ENCODE measurements at regions not wholly inside any gene's neighbourhood (a gene's known extent, or its start where the extent isn't known, plus 50 kb on each side); places are given as distances from the start of the nearest gene placed in this dataset.

DNA sequence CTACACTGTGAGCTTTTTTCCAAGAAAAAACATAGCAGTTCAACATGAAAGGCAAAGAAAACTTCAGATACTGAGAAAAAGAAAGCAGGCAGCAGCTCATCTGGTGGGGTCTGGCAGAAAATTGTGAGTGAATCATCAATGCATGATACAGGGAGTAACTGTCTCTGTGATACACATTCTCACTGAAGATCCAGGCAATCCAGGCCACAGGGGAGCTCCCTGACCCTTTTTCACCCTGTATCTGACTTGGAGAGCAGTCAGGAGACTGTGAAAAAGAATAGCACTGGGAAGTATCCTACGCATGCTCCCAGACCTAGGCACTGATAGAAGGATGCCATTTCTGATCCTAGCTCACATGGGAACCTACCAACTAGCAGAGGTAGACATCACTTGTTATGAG, 269.8 kb downstream of the MBNL1 start:
- no peak for TF ChIP-seq GATA1 (IDR thresholded peaks at IDR 0.05; ENCODE audit: low read depth, low read length)
- no peak for TF ChIP-seq POLR2A (IDR thresholded peaks at IDR 0.05; ENCODE audit: low read length)

Measured in erythroblast (primary cell).